GM21381 (cell line): ENCODE measurements at regions not wholly inside any gene's neighbourhood (a gene's known extent, or its start where the extent isn't known, plus 50 kb on each side); places are given as distances from the start of the nearest gene placed in this dataset.

ENCODE experiments used
- ATAC-seq: cut with Tn5 transposase; IDR thresholded peaks from one replicate; pipeline ENCODE4 v1.9.1; 2021; ENCODE audit warnings: mild to moderate bottlenecking, moderate library complexity; ENCODE audit not compliant: unreplicated experiment

DNA sequence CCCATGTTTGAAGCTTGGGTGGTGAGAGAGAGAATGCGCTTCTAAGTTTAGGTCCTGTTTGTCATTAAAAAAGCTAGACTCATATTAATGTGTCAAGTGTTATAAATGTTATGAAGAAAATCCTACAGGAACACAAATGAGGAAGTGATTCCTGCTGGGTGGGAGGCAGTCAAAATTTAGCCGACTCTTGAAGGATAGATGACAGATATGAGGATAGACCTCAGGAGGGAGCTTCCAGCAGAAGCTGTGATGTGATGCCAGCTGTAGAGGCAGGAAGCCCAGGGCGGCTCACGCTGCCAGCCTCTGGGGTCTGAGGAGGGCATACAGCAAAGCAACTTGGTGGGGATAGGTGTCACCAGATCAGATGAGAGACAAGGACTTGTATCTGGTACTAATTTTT is 74.7 kb upstream of the ADAMTS16 start:
- no peak for ATAC-seq

DNA sequence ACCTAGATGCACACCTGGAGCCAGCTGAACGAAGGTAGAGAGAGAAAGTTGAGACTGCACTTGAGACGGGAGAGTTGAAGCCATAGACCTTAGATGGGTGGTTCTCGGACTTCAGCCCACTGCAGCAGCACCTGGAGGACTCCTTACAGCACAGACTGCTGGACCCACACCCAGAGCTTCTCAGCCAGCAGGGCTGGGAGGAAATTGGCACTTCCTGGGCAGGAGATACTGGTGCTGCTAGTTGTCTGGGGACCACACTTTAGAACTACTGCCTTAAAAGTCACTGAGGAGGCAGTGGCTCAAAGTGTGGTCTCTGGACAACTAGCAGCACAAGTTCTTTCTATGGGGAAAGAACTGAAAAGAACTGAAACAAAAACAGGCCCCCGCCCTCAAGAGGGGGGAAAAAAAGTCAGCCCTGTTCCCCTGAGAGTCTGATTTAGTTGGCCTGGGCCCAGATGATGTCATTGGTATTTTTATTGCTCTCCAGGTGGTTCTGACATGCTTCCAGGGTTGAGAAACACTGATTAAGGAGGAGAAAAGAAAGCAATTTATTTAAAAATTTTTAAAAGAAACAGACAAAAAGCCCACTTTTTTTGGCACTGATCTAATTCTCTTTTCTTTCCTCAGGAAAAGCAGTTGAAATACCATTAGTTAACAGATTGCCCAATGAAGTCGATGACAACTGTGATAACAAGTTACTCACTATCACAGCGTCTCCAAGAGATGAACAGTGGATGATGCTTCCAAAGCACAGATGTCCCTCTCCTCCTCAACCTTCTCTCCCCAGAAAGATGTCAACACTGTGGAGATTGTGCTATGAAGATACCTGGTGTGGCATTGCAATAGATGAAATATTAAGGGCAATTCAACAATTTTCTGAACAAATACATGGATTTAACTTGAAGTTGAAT is 73.6 kb upstream of the ADAMTS16 start:
- ATAC-seq, result no peak

- ATAC-seq, result no peak
Measured at GRCh38 chr5:5069851-5070250, 70.3 kb upstream of the ADAMTS16 start.

DNA sequence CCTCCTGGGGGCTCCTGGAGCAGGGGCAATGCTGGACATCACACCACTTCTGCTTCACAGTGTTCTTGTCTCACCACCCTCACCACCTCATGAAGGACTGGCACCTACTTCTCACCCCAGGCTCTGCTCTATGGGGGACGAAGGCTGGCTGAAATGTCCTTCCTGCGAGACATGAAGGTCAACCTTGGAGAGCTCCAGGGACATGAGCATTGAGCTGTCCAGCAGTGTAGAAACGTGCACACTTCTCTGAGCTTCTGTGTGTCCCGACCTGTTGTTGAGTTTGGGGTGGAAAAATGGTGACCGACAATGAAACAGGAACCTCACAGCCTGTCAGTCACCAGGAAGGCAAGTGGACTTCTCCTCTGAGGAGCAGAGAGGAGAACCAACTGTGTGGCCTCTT is 68.6 kb upstream of the ADAMTS16 start:
- ATAC-seq, result no peak

GRCh38 chr5:5077236-5077635 is 62.9 kb upstream of the ADAMTS16 start:
- no peak for ATAC-seq

GRCh38 chr5:5078009-5078897 is 61.9 kb upstream of the ADAMTS16 start:
- no peak for ATAC-seq

- no peak for ATAC-seq
Measured at GRCh38 chr5:5079876-5080275, 60.3 kb upstream of the ADAMTS16 start.

- no peak for ATAC-seq
Measured at GRCh38 chr5:5080790-5081189, 59.3 kb upstream of the ADAMTS16 start.

DNA sequence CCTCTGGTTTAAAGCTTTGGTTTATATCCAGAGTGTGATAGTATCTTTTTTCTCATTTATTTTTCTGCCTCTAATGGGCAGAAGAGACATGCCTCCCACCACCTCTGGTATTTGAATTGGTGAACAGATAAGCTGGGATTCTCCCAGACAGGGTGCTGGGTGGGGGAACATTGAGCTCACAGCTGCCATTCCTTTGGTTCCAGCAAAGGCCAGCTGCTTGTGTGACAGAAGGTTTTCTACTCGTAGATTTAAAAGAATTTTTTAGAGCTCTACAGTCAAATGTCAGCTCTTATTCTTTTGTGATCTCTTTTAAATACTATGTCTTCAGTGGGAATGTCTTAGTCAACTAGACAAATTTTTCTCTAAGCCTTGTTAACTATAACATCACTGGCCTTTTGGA is 54.7 kb upstream of the ADAMTS16 start:
- ATAC-seq, result no peak

DNA sequence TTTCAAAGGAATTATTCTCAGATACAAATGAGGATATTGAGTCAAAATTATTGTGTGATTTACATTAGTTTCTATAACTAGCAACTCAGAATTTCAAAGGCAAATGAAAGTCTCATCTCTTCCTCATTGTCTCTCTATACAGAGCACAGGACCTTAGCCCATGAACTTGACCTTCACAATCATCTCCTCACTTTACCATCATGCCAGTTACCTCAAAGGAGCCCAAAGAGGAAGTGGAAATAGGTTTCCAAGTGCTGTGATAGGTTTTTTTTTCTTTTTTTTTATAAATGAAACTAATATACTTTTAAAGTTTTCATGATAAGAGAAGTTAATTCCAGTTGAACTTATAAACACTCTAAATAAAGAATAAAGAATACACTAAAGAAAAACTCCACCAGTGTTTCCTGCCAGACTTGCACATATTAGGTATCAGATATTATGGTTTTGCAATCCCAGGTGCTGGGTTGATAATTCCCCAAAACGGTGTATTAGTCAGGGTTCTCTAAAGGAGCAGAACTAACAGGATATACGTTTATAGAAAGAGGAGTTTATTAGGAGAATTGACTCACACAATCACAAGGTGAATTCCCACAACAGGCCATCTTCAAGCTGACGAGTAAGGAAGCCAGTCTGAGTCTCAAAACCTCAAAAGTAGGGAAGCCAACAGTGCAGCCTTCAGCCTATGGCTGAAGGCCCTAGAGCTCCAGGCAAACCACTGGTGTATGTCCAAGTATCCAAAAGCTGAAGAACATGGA is 50.1 kb upstream of the ADAMTS16 start:
- no peak for ATAC-seq
